ENCODE measurements at regions not wholly inside any gene's neighbourhood (a gene's known extent, or its start where the extent isn't known, plus 50 kb on each side); places are given as distances from the start of the nearest gene placed in this dataset.

GRCh38 chr2:136306836-136307235, 188.9 kb upstream of the CXCR4 start:
- TF ChIP-seq CTCF (IDR thresholded peaks at IDR 0.05; ENCODE audit: insufficient read depth, low read depth, low read length) (no peak), EZH2 (IDR thresholded peaks at IDR 0.05; ENCODE audit: insufficient read depth, low read length) (no peak)
